ENCODE measurements at regions not wholly inside any gene's neighbourhood (a gene's known extent, or its start where the extent isn't known, plus 50 kb on each side); places are given as distances from the start of the nearest gene placed in this dataset.

DNA sequence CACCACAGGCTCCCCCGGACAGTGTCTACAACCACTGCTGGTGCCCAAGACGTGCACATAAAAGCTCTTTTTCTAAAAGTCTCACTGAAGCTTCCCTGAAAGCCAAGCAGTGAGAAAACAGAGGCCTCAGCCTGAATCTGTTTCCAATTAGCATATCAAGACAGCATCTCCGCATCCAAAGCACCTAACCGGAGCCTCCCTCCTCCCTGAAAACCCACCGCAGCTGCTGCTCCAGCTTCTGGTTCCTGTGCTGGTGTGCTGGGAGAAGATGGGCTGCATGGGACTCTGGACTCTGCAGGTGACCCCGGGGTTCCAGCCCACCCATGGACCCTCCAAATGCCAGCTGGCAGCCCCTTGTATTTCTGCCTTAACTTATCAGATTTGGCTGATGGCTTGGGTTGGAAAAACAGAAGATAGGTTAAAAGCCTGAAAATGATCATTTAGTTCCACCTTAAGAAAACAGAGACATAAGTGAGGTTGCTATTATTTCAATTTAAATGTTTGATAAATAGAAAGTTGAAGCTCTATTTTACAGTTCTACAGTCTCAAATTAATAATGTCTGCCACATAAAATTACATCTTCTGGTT, 103.3 kb downstream of the TMEM18 start:
- Histone ChIP-seq H4K20me1 (replicated peaks; ENCODE audit: control insufficient read depth, extremely low read depth, insufficient read depth, low read length) (no peaks in the 10 kb centered on the region), H3K27ac (ENCODE audit: insufficient read depth, low read depth, low read length) (no peak overlapping the region), H3K27me3 (ENCODE audit: control insufficient read depth in 2 of 2, insufficient read depth in 2 of 2, low read length in 2 of 2) (no peaks in the 10 kb centered on the region), H3K9ac (replicated peaks; ENCODE audit: extremely low read depth, insufficient read depth, low read length) (no peak overlapping the region), H2AFZ (ENCODE audit: low read depth, low read length) (no peak overlapping the region), H3K79me2 (ENCODE audit: control insufficient read depth, insufficient read depth, low read length) (no peaks in the 10 kb centered on the region), H3K9me3 (replicated peaks; ENCODE audit: control insufficient read depth, insufficient read depth, low read length) (peaks cover 2% of the 10 kb centered on the region), H3K36me3 (ENCODE audit: control insufficient read depth in 2 of 2, extremely low read depth in 1 of 2, insufficient read depth in 2 of 2, low read length in 2 of 2) (no peaks in the 10 kb centered on the region), H3K4me3 (replicated peaks in 1 of 3; ENCODE audit: insufficient read depth in 1 of 3, low read depth in 1 of 3, low read length in 3 of 3) (no peak overlapping the region), H3K4me1 (ENCODE audit: control insufficient read depth, extremely low read depth, insufficient read depth, low read length) (no peaks in the 10 kb centered on the region), H3K9me1 (replicated peaks; ENCODE audit: control insufficient read depth, extremely low read depth, insufficient read depth, low read length) (no peaks in the 10 kb centered on the region), H3K4me2 (ENCODE audit: insufficient read depth, low read length) (no peak overlapping the region)
- no peak for TF ChIP-seq EZH2 (IDR thresholded peaks at IDR 0.05; ENCODE audit: borderline replicate concordance, low read depth, low read length, severe bottlenecking)
- no peak for TF ChIP-seq POLR2A (IDR thresholded peaks at IDR 0.05; ENCODE audit: low read depth, low read length)
- no peak for TF ChIP-seq MYC (IDR thresholded peaks at IDR 0.05; ENCODE audit: low read depth, low read length)
- TF ChIP-seq POLR2AphosphoS5 (IDR thresholded peaks at IDR 0.05; ENCODE audit: insufficient read depth, low read depth, low read length) = no peak
- TF ChIP-seq FOS (IDR thresholded peaks at IDR 0.05; ENCODE audit: borderline replicate concordance, insufficient read depth, low read length) = no peak
- TF ChIP-seq, protein P1, sequence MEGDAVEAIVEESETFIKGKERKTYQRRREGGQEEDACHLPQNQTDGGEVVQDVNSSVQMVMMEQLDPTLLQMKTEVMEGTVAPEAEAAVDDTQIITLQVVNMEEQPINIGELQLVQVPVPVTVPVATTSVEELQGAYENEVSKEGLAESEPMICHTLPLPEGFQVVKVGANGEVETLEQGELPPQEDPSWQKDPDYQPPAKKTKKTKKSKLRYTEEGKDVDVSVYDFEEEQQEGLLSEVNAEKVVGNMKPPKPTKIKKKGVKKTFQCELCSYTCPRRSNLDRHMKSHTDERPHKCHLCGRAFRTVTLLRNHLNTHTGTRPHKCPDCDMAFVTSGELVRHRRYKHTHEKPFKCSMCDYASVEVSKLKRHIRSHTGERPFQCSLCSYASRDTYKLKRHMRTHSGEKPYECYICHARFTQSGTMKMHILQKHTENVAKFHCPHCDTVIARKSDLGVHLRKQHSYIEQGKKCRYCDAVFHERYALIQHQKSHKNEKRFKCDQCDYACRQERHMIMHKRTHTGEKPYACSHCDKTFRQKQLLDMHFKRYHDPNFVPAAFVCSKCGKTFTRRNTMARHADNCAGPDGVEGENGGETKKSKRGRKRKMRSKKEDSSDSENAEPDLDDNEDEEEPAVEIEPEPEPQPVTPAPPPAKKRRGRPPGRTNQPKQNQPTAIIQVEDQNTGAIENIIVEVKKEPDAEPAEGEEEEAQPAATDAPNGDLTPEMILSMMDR (IDR thresholded peaks at IDR 0.05; ENCODE audit: extremely low read depth in 1 of 2, insufficient read depth in 1 of 2, low read depth in 1 of 2, low read length in 2 of 2) = no peak
- no peak for TF ChIP-seq JUN (IDR thresholded peaks at IDR 0.05; ENCODE audit: borderline replicate concordance, insufficient read depth, insufficient read length, low read depth)
- dilution Hi-C loops (cut with MboI; ENCODE audit: extremely low pct_ligation_motif_present, low sequenced_read_pairs) (no loop called here), intact Hi-C loops (cut with micrococcal nuclease) (no loop called here)
- ChIA-PET POLR2A (no interaction called here), CTCF (no interaction called here)
- FAIRE-seq (no peak), DNase-seq (ENCODE audit: low read depth, low spot score) (no peak)
- BruUV-seq (replicated peaks) = no TSS peak

Measured in endothelial cell of umbilical vein (primary cell).